ENCODE measurements at regions not wholly inside any gene's neighbourhood (a gene's known extent, or its start where the extent isn't known, plus 50 kb on each side); places are given as distances from the start of the nearest gene placed in this dataset.

DNA sequence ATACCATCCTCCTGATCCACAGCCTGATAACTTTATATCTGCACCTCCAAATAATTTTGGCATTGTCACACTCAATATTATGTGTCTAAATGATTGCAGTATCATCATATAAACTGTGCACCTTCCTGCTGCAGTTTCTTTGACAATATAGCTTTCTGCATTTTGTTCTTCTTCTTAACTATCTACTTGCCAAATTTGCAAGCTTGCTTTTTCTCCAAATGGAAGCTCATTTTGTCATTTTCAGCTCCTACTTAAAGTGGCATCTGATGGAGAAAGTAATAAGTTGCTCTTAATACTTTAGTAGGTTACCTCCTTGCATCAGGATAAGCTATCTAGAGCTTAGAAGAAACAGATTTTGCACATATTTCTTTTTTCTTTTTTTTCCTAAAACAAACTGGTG is 74.0 kb upstream of the DEFB112 start:
- H4K20me1 ChIP-seq (ENCODE audit: control insufficient read depth, extremely low read depth, insufficient read depth, low read length): no peaks in the 10 kb centered on the region
- H3K36me3 ChIP-seq (ENCODE audit: control insufficient read depth in 2 of 2, extremely low read depth in 1 of 2, insufficient read depth in 2 of 2, low read length in 2 of 2): no peaks in the 10 kb centered on the region
- H3K4me1 ChIP-seq (ENCODE audit: control insufficient read depth, extremely low read depth, insufficient read depth, low read length): peaks cover 6% of the 10 kb centered on the region
- no peaks in the 10 kb centered on the region for H3K79me2 ChIP-seq (ENCODE audit: control insufficient read depth, insufficient read depth, low read length)
- H3K9me1 ChIP-seq (ENCODE audit: control insufficient read depth, extremely low read depth, insufficient read depth, low read length): no peaks in the 10 kb centered on the region
- DNase-seq (ENCODE audit: low read depth, low spot score) (no peak), FAIRE-seq (no peak)
- H3K27me3 ChIP-seq (ENCODE audit: control insufficient read depth, extremely low read depth, insufficient read depth, low read length): no peaks in the 10 kb centered on the region
- no peak for TF ChIP-seq EZH2 (IDR thresholded peaks at IDR 0.05; ENCODE audit: low read length)
- no peak for TF ChIP-seq CTCF (optimal IDR thresholded peaks at IDR 0.05 in 1 of 3, IDR thresholded peaks at IDR 0.05 in 1 of 3, conservative IDR thresholded peaks at IDR 0.05 in 1 of 3; ENCODE audit: extremely low read depth in 1 of 3, insufficient read depth in 2 of 3, low read length in 3 of 3)
- H3K4me3 ChIP-seq (ENCODE audit: control insufficient read depth in 2 of 3, extremely low read depth in 1 of 3, insufficient read depth in 2 of 3, low read depth in 1 of 3, low read length in 3 of 3): no peak overlapping the region
- no peak overlapping the region for H3K4me2 ChIP-seq (ENCODE audit: control insufficient read depth, extremely low read depth, insufficient read depth, low read depth, low read length)
- H3K27ac ChIP-seq (ENCODE audit: control insufficient read depth, insufficient read depth, low read length): no peak overlapping the region
- H3K9me3 ChIP-seq (ENCODE audit: control insufficient read depth, low read depth, low read length): no peaks in the 10 kb centered on the region
- dilution Hi-C loops (cut with MboI; ENCODE audit: extremely low pct_ligation_motif_present, low sequenced_read_pairs): no loop called here
- H2AFZ ChIP-seq (ENCODE audit: control insufficient read depth, low read length): no peak overlapping the region
- no peak overlapping the region for H3K9ac ChIP-seq (ENCODE audit: control insufficient read depth, extremely low read depth, insufficient read depth, low read length)

DNA sequence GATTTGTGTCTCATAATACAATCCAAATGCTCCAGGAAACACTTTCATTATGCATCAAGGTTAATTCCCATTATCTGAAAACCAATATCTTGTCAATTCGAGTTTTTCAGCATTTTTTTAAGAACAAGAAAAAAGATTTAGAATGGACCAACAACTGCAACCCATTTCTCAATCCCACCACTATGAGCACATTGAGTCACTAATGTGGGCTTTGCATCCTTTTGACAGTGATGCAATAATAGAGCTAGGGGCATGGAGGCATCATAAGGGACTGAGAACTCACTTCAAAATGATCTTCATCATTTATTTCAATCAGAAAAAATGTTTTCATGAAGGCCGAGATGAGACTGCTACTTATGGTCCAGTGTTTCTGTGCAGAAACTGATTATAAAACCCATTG is 74.8 kb upstream of the DEFB112 start:
- DNase-seq (ENCODE audit: low read depth, low spot score) (no peak), FAIRE-seq (no peak)
- H3K4me1 ChIP-seq (ENCODE audit: control insufficient read depth, extremely low read depth, insufficient read depth, low read length): peaks cover 6% of the 10 kb centered on the region
- dilution Hi-C loops (cut with MboI; ENCODE audit: extremely low pct_ligation_motif_present, low sequenced_read_pairs): no loop called here
- no peak overlapping the region for H3K4me2 ChIP-seq (ENCODE audit: control insufficient read depth, extremely low read depth, insufficient read depth, low read depth, low read length)
- H3K79me2 ChIP-seq (ENCODE audit: control insufficient read depth, insufficient read depth, low read length): no peaks in the 10 kb centered on the region
- H3K27ac ChIP-seq (ENCODE audit: control insufficient read depth, insufficient read depth, low read length): no peak overlapping the region
- no peak overlapping the region for H3K9ac ChIP-seq (ENCODE audit: control insufficient read depth, extremely low read depth, insufficient read depth, low read length)
- no peaks in the 10 kb centered on the region for H3K27me3 ChIP-seq (ENCODE audit: control insufficient read depth, extremely low read depth, insufficient read depth, low read length)
- H3K9me1 ChIP-seq (ENCODE audit: control insufficient read depth, extremely low read depth, insufficient read depth, low read length): no peaks in the 10 kb centered on the region
- H3K36me3 ChIP-seq (ENCODE audit: control insufficient read depth in 2 of 2, extremely low read depth in 1 of 2, insufficient read depth in 2 of 2, low read length in 2 of 2): no peaks in the 10 kb centered on the region
- no peaks in the 10 kb centered on the region for H3K9me3 ChIP-seq (ENCODE audit: control insufficient read depth, low read depth, low read length)
- no peaks in the 10 kb centered on the region for H4K20me1 ChIP-seq (ENCODE audit: control insufficient read depth, extremely low read depth, insufficient read depth, low read length)
- TF ChIP-seq EZH2 (IDR thresholded peaks at IDR 0.05; ENCODE audit: low read length) (no peak), CTCF (optimal IDR thresholded peaks at IDR 0.05 in 1 of 3, IDR thresholded peaks at IDR 0.05 in 1 of 3, conservative IDR thresholded peaks at IDR 0.05 in 1 of 3; ENCODE audit: extremely low read depth in 1 of 3, insufficient read depth in 2 of 3, low read length in 3 of 3) (no peak)
- H2AFZ ChIP-seq (ENCODE audit: control insufficient read depth, low read length): no peak overlapping the region
- no peak overlapping the region for H3K4me3 ChIP-seq (ENCODE audit: control insufficient read depth in 2 of 3, extremely low read depth in 1 of 3, insufficient read depth in 2 of 3, low read depth in 1 of 3, low read length in 3 of 3)

All from keratinocyte (primary cell).